ENCODE measurements at regions not wholly inside any gene's neighbourhood (a gene's known extent, or its start where the extent isn't known, plus 50 kb on each side); places are given as distances from the start of the nearest gene placed in this dataset.

DNA sequence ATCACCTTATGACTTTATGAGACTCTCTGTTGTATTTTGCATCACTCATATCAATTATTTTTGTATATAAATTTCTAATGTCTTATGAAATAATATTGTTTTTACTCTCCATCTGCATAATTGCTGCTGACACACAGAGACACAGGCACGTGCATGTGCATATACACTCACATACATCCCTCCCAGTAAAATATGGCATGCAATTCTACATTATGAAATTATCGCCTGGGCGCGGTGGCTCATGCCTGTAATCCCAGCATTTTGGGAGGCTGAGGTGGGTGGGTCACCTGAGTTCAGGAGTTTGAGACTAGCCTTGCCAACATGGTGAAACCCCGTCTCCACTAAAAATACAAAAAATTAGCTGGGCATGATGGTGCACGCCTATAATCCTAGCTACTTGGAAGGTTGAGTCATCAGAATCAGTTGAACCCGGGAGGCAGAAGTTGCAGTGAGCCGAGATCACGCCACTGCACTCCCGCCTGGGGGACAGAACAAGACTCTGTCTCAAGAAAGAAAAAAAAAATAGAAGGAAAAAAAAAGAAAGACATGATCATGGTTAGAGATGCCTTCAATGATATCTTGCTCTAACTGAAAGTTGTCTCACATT, 96.7 kb upstream of the LUZP2 start:
- Mint-ChIP-seq H3K27ac (no peak overlapping the region), H3K27me3 (ENCODE audit: low read depth) (no peaks in the 10 kb centered on the region), H3K4me3 (no peak overlapping the region), H3K9me3 (peaks cover 20% of the 10 kb centered on the region), H3K4me1 (peaks cover 7% of the 10 kb centered on the region), H3K36me3 (no peaks in the 10 kb centered on the region)
- TF ChIP-seq, protein P1, sequence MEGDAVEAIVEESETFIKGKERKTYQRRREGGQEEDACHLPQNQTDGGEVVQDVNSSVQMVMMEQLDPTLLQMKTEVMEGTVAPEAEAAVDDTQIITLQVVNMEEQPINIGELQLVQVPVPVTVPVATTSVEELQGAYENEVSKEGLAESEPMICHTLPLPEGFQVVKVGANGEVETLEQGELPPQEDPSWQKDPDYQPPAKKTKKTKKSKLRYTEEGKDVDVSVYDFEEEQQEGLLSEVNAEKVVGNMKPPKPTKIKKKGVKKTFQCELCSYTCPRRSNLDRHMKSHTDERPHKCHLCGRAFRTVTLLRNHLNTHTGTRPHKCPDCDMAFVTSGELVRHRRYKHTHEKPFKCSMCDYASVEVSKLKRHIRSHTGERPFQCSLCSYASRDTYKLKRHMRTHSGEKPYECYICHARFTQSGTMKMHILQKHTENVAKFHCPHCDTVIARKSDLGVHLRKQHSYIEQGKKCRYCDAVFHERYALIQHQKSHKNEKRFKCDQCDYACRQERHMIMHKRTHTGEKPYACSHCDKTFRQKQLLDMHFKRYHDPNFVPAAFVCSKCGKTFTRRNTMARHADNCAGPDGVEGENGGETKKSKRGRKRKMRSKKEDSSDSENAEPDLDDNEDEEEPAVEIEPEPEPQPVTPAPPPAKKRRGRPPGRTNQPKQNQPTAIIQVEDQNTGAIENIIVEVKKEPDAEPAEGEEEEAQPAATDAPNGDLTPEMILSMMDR (IDR thresholded peaks at IDR 0.05; ENCODE audit: unreplicated experiment) = no peak
- DNase-seq (ENCODE audit: low spot score in 2 of 2, unreplicated experiment in 2 of 2) = no peak

DNA sequence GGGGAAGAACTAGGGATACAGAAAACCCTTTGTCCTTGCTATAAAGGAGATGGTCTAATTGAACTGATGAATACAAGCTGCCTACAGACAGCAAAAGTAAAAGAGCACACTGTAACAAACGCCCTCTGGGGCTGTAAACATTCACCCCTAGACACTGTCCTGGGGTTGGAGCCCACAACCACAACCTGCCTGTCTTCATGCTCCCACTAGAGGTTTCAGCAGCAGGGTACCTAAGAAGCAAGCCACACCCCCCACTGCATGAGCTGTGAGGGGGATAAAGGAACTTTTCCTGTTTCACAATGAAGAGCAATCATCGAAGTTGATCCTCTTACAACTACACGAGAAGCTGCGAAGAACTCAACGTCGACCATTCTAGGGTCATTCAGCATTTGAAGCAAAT, 90.5 kb upstream of the LUZP2 start:
- no peak overlapping the region for H3K4me3 Mint-ChIP-seq
- peaks cover 6% of the 10 kb centered on the region for H3K4me1 Mint-ChIP-seq
- TF ChIP-seq, protein P1 (IDR thresholded peaks at IDR 0.05; ENCODE audit: unreplicated experiment) = no peak
- H3K9me3 Mint-ChIP-seq = peaks cover 10% of the 10 kb centered on the region
- no peak overlapping the region for H3K27ac Mint-ChIP-seq
- DNase-seq (ENCODE audit: low spot score in 2 of 2, unreplicated experiment in 2 of 2) = no peak
- no peaks in the 10 kb centered on the region for H3K36me3 Mint-ChIP-seq
- H3K27me3 Mint-ChIP-seq (ENCODE audit: low read depth) = no peaks in the 10 kb centered on the region

- TF ChIP-seq, protein P1 (IDR thresholded peaks at IDR 0.05; ENCODE audit: unreplicated experiment) = no peak
- H3K27ac Mint-ChIP-seq = no peak overlapping the region
- no peaks in the 10 kb centered on the region for H3K27me3 Mint-ChIP-seq (ENCODE audit: low read depth)
- H3K9me3 Mint-ChIP-seq = peaks cover 9% of the 10 kb centered on the region
- no peak for DNase-seq (ENCODE audit: low spot score in 2 of 2, unreplicated experiment in 2 of 2)
- no peak overlapping the region for H3K4me3 Mint-ChIP-seq
- no peaks in the 10 kb centered on the region for H3K36me3 Mint-ChIP-seq
- H3K4me1 Mint-ChIP-seq = peaks cover 6% of the 10 kb centered on the region
Measured at GRCh38 chr11:24406980-24407379, 89.9 kb upstream of the LUZP2 start.

GRCh38 chr11:24407733-24408132, 89.1 kb upstream of the LUZP2 start:
- Mint-ChIP-seq H3K4me1 (peaks cover 6% of the 10 kb centered on the region), H3K27ac (no peak overlapping the region), H3K36me3 (no peaks in the 10 kb centered on the region), H3K9me3 (peaks cover 2% of the 10 kb centered on the region), H3K27me3 (ENCODE audit: low read depth) (no peaks in the 10 kb centered on the region), H3K4me3 (no peak overlapping the region)
- TF ChIP-seq, protein P1 (IDR thresholded peaks at IDR 0.05; ENCODE audit: unreplicated experiment) = no peak
- DNase-seq (ENCODE audit: low spot score in 2 of 2, unreplicated experiment in 2 of 2) = no peak

- Mint-ChIP-seq H3K4me1 (peaks cover 6% of the 10 kb centered on the region), H3K27ac (no peak overlapping the region), H3K9me3 (no peaks in the 10 kb centered on the region), H3K36me3 (no peaks in the 10 kb centered on the region), H3K27me3 (ENCODE audit: low read depth) (no peaks in the 10 kb centered on the region), H3K4me3 (no peak overlapping the region)
- no peak for DNase-seq (ENCODE audit: low spot score in 2 of 2, unreplicated experiment in 2 of 2)
- TF ChIP-seq, protein P1 (IDR thresholded peaks at IDR 0.05; ENCODE audit: unreplicated experiment) = no peak
Measured at GRCh38 chr11:24408202-24408601, 88.7 kb upstream of the LUZP2 start.

GRCh38 chr11:24411791-24412190, 85.1 kb upstream of the LUZP2 start:
- H3K27me3 Mint-ChIP-seq (ENCODE audit: low read depth) = no peaks in the 10 kb centered on the region
- no peaks in the 10 kb centered on the region for H3K36me3 Mint-ChIP-seq
- no peak overlapping the region for H3K27ac Mint-ChIP-seq
- DNase-seq (ENCODE audit: low spot score in 2 of 2, unreplicated experiment in 2 of 2) = no peak
- TF ChIP-seq, protein P1 (IDR thresholded peaks at IDR 0.05; ENCODE audit: unreplicated experiment) = no peak
- H3K9me3 Mint-ChIP-seq = no peaks in the 10 kb centered on the region
- no peak overlapping the region for H3K4me3 Mint-ChIP-seq
- peaks cover 8% of the 10 kb centered on the region for H3K4me1 Mint-ChIP-seq
